Ishikawa (cell line): ENCODE measurements at regions not wholly inside any gene's neighbourhood (a gene's known extent, or its start where the extent isn't known, plus 50 kb on each side); places are given as distances from the start of the nearest gene placed in this dataset.

ENCODE experiments used
- CEBPB ChIP-seq: IDR thresholded peaks from 2 replicates; pipeline ENCODE4 v1.6.1; 2012
- CREB1 ChIP-seq: IDR thresholded peaks from 2 replicates; pipeline ENCODE4 v1.6.1; 2012; ENCODE audit warnings: low read depth
- EGR1 ChIP-seq: IDR thresholded peaks from 2 replicates; pipeline ENCODE4 v1.6.1; 2012
- EP300 ChIP-seq: IDR thresholded peaks from 2 replicates; pipeline ENCODE4 v1.6.1; 2012; ENCODE audit warnings: borderline replicate concordance
- FOXM1 ChIP-seq: IDR thresholded peaks from 2 replicates; pipeline ENCODE4 v1.6.1; 2012; ENCODE audit warnings: low read depth, borderline replicate concordance
- NFIC ChIP-seq: IDR thresholded peaks from 2 replicates; pipeline ENCODE4 v1.6.1; 2012
- RAD21 ChIP-seq: IDR thresholded peaks from 2 replicates; pipeline ENCODE4 v1.6.1; 2012; ENCODE audit warnings: low read depth
- TAF1 ChIP-seq: IDR thresholded peaks from 2 replicates; pipeline ENCODE4 v1.6.1; 2012; ENCODE audit warnings: low read depth, mild to moderate bottlenecking
- TCF12 ChIP-seq: IDR thresholded peaks from 2 replicates; pipeline ENCODE4 v1.6.1; 2012; ENCODE audit warnings: low read depth
- TEAD4 ChIP-seq: IDR thresholded peaks from 2 replicates; pipeline ENCODE4 v1.6.1; 2012
- YY1 ChIP-seq: IDR thresholded peaks from 2 replicates; pipeline ENCODE4 v1.6.1; 2012; ENCODE audit warnings: low read depth
- ZBTB7A ChIP-seq: IDR thresholded peaks from 2 replicates; pipeline ENCODE4 v1.6.1; 2012; ENCODE audit warnings: low read depth
- TF ChIP-seq, protein P1 (sequence below): IDR thresholded peaks from 2 replicates; pipeline ENCODE4 v1.6.1; 2012
- TF ChIP-seq, protein P2 (sequence below): IDR thresholded peaks from 2 replicates; pipeline ENCODE4 v1.6.1; 2012
- TF ChIP-seq, protein P3 (sequence below): IDR thresholded peaks from 2 replicates; pipeline ENCODE4 v1.6.1; 2012; ENCODE audit warnings: low read depth, mild to moderate bottlenecking

DNA sequence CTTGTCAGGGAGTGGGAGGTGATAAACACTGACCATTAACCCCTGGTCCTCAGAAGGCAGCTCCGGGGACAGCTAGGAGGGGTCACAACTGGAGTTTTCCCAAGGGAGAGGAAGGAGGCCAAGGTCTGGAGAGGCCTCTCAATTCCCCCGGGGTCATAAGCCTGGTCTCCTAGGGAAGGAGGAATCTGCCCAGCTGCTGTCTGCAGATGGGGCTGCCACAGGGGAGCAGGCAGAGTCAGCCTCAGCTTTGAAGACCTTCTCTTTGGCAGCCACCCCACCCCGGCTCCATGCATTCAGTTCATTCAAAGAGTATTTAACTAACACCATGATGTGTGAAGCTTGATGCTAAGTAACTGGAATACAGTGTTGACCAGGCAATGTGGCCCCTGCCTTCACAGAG is 74.6 kb upstream of the HSPA9 start:
- TF ChIP-seq EGR1 (no peak), CREB1 (no peak), TAF1 (no peak), TEAD4 (no peak), RAD21 (no peak), ZBTB7A (no peak), EP300 (no peak), CEBPB (no peak)
- TF ChIP-seq, protein P1, sequence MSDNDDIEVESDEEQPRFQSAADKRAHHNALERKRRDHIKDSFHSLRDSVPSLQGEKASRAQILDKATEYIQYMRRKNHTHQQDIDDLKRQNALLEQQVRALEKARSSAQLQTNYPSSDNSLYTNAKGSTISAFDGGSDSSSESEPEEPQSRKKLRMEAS, result no peak

DNA sequence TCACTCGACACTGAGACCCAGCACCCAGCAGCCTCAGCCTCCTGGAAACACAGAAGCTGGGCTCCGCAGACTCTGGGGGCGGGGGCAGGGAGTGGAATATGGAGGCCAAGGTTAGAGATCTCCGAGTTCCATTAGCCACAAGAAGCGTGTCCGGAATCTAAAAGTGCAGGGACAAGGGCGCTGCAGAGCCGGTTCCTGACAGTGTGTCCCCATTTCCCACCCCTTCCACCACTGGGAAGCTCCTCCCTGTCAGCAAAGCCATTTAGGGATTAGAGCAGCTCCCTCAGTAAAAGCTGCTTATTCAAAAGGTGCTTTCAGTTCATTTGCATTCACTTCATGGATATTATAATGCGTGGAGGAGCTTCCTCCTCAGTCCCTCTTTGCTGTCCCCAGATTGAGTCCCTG is 74.1 kb upstream of the HSPA9 start:
- no peak for TF ChIP-seq EGR1
- TF ChIP-seq CREB1, result no peak
- TF ChIP-seq YY1, result no peak
- TF ChIP-seq, protein P2, sequence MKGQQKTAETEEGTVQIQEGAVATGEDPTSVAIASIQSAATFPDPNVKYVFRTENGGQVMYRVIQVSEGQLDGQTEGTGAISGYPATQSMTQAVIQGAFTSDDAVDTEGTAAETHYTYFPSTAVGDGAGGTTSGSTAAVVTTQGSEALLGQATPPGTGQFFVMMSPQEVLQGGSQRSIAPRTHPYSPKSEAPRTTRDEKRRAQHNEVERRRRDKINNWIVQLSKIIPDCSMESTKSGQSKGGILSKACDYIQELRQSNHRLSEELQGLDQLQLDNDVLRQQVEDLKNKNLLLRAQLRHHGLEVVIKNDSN, result no peak

DNA sequence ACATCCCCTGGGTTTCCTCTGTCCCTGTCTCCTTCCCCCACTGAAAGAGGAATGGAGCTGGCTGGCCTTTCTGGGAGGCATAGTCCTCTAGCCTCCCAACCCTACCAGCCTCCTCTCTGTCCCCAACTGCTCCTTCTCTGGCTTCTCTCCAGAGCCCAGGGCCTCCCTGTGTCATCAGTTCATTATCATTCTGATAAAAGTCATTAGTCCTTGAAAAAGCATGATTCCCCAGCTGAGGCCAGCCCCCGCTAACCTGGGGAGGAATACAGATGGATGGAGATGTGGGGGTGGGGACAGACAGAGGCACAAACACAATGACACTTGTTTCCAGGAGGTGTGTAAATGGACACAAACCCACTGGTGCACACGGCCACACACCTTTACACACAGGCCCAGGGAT is 73.6 kb upstream of the HSPA9 start:
- TF ChIP-seq CEBPB (no peak), RAD21 (no peak), YY1 (no peak), EP300 (no peak)
- TF ChIP-seq, protein P1, result no peak

DNA sequence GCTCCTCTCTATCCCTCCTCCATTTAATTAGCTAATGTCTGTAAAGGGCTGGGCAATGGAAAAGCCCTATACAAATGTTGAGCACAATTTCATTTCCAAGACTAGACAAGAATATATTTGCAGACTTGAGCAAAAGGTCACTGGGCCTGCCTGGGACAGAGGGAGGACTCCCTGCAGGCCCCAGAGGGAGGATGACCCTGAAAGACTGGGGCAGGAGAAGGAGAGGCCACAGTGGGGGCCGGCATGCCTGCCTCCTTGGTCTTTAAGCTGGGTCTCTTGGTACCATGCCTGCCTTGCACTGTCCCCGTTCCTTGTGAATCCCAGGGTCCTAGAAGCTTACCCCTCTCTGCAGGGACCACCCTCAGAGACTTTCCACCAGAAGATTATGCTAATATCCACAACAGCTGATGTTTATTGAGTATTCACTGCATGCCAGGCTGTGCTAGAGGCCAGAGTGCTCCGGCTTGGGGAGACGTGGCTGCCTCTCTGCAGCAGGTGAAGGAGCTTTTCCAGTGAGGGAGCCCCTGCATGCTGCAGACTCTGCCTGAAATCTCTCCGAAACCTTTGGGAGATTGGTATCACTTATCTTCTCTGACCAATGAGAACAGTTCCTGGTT is 72.7 kb upstream of the HSPA9 start:
- TF ChIP-seq, protein P1, result no peak
- no peak for TF ChIP-seq CREB1
- TF ChIP-seq TCF12, result no peak
- TF ChIP-seq ZBTB7A, result no peak
- TF ChIP-seq RAD21, result no peak
- no peak for TF ChIP-seq FOXM1
- no peak for TF ChIP-seq YY1
- TF ChIP-seq NFIC, result no peak
- TF ChIP-seq, protein P2, result no peak

DNA sequence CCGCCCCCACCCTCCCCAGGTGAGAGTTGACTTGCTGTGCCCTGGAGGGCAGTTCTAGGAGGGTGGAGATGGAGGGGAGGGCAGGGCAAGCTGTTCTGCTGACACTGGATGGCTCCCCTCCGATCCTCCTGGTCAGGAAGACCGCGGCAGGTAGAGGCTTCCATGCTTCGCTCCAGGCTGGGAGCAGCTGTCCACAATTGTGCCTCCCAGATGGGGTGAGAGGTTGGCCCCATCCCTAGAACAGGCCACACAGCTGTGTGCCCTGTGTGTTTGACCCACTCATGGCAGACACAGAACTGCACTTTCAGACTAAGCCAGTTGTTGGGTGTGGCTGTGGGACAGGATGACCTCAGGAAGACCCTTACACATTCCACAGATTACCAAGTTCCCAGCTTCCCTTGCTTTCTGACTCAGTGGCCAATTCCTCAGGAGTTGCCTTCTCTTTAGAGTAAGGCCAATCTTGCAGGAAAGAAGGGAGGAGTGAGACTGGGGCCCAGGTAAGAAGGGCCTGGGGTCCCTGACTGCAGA is 72.1 kb upstream of the HSPA9 start:
- TF ChIP-seq EP300 (no peak), TEAD4 (no peak), EGR1 (no peak), RAD21 (no peak), CEBPB (no peak), TCF12 (no peak), YY1 (no peak), FOXM1 (no peak), TAF1 (no peak), NFIC (no peak)
- TF ChIP-seq, protein P2, result no peak
- TF ChIP-seq, protein P3, sequence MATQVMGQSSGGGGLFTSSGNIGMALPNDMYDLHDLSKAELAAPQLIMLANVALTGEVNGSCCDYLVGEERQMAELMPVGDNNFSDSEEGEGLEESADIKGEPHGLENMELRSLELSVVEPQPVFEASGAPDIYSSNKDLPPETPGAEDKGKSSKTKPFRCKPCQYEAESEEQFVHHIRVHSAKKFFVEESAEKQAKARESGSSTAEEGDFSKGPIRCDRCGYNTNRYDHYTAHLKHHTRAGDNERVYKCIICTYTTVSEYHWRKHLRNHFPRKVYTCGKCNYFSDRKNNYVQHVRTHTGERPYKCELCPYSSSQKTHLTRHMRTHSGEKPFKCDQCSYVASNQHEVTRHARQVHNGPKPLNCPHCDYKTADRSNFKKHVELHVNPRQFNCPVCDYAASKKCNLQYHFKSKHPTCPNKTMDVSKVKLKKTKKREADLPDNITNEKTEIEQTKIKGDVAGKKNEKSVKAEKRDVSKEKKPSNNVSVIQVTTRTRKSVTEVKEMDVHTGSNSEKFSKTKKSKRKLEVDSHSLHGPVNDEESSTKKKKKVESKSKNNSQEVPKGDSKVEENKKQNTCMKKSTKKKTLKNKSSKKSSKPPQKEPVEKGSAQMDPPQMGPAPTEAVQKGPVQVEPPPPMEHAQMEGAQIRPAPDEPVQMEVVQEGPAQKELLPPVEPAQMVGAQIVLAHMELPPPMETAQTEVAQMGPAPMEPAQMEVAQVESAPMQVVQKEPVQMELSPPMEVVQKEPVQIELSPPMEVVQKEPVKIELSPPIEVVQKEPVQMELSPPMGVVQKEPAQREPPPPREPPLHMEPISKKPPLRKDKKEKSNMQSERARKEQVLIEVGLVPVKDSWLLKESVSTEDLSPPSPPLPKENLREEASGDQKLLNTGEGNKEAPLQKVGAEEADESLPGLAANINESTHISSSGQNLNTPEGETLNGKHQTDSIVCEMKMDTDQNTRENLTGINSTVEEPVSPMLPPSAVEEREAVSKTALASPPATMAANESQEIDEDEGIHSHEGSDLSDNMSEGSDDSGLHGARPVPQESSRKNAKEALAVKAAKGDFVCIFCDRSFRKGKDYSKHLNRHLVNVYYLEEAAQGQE, result no peak
- TF ChIP-seq, protein P1, result no peak

DNA sequence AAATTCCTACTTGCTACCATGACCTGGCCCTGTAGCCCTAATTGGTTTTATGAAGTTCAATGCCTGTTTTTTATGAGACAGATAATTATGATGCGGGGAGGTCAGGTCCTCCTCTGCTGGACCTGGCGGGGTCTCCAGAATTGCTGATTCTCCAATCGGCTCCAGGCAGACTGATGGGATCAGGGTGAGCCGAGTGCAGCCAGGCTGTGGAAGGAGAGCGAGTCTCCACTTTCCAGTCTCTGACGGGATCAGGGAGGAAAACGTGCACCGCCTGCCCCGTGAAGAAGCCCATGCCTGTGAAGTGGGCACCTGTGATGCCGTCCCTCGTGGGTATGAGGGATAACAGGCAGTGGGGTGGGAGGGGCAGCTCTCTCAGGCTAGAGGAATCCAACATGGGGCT is 71.5 kb upstream of the HSPA9 start:
- TF ChIP-seq EGR1, result no peak
- TF ChIP-seq YY1, result no peak
- no peak for TF ChIP-seq CREB1
- no peak for TF ChIP-seq TAF1
- TF ChIP-seq, protein P3, result no peak
- TF ChIP-seq FOXM1, result no peak
- TF ChIP-seq, protein P2, result no peak
- no peak for TF ChIP-seq EP300
- no peak for TF ChIP-seq TEAD4
- TF ChIP-seq CEBPB, result no peak
